Esophagus muscularis mucosa (tissue), 4 donors: ENCODE measurements at regions not wholly inside any gene's neighbourhood (a gene's known extent, or its start where the extent isn't known, plus 50 kb on each side); places are given as distances from the start of the nearest gene placed in this dataset.

ENCODE experiments used
- DNase-seq: peaks from one replicate; pipeline ENCODE4 v3.0.0-alpha.2; 2017; ENCODE audit errors: extremely low spot score
- H3K27ac ChIP-seq, 4 donors: fragments of 200-600 bp; sonication (generic); replicated peaks in 1 of 4; 1 replicate in 3 of 4; 2 replicates in 1 of 4; pipeline ENCODE4 v1.5.1; 2016 to 2019; ENCODE audit warnings: mild to moderate bottlenecking in 1 of 4
- H3K27me3 ChIP-seq, 4 donors: fragments of 200-600 bp; sonication (generic); one replicate each; pipeline versions ENCODE4 v1.5.1 to v1.6.0; 2016 to 2019
- H3K36me3 ChIP-seq, 4 donors: fragments of 200-600 bp; sonication (generic); one replicate each; pipeline ENCODE4 v1.5.1; 2016 to 2019
- H3K4me1 ChIP-seq, 4 donors: fragments of 200-600 bp; sonication (generic); one replicate each; pipeline ENCODE4 v1.5.1; 2016 to 2019
- H3K4me3 ChIP-seq, 4 donors: fragments of 200-600 bp; sonication (generic); 1 replicate in 2 of 4; 2 replicates in 2 of 4; pipeline ENCODE4 v1.5.1; 2016 to 2019; ENCODE audit warnings: mild to moderate bottlenecking in 4 of 4, moderate library complexity in 1 of 4
- H3K9me3 ChIP-seq, 4 donors: fragments of 200-600 bp; sonication (generic); 1 replicate in 3 of 4; 2 replicates in 1 of 4; pipeline ENCODE4 v1.5.1; 2016 to 2019
- CTCF ChIP-seq, 3 experiments: fragments of 200-600 bp in 2 of 3; fragments of 450-650 bp in 1 of 3; sonication (generic) in 2 of 3; IDR thresholded peaks; one replicate each; pipeline ENCODE4 v1.5.1; 2017 to 2019; ENCODE audit warnings: antibody characterized with exemption in 3 of 3, mild to moderate bottlenecking in 2 of 3, moderate library complexity in 1 of 3
- EP300 ChIP-seq: sonication (generic); formaldehyde crosslinking; IDR thresholded peaks from one replicate; pipeline ENCODE4 v1.6.1; 2017; ENCODE audit warnings: antibody characterized with exemption
- POLR2A ChIP-seq: fragments of 450-650 bp; IDR thresholded peaks from one replicate; pipeline ENCODE4 v1.6.1; 2017; ENCODE audit warnings: antibody characterized with exemption, moderate library complexity, mild to moderate bottlenecking, low read depth
- POLR2AphosphoS5 ChIP-seq, 2 donors: sonication (generic); formaldehyde crosslinking; IDR thresholded peaks; one replicate each; pipeline ENCODE4 v1.6.1; 2017; ENCODE audit warnings: antibody characterized with exemption in 2 of 2
- WGBS: methylation state at CpG from one replicate; pipeline ENCODE4 v1.1.5; 2018; 5-methylcytosine and 5-hydroxymethylcytosine counted together
- intact Hi-C: fragments of 100-400 bp; cut with DNase I; formaldehyde crosslinking; loops from one replicate; pipeline ENCODE4 v1.15.1; 2023

GRCh38 chr7:131652934-131653333 is 96.5 kb upstream of the PODXL start:
- intact Hi-C loops = no loop called here
- H3K27ac ChIP-seq = no peak overlapping the region
- TF ChIP-seq CTCF (IDR thresholded peaks at IDR 0.05) = no peak
- TF ChIP-seq POLR2AphosphoS5 (IDR thresholded peaks at IDR 0.05) = no peak
- no peak for TF ChIP-seq POLR2A
- no peak for TF ChIP-seq EP300
- peaks cover 0 to 3% (median 0%) of the 10 kb centered on the region in 4 donors for H3K27me3 ChIP-seq
- no peaks in the 10 kb centered on the region for H3K9me3 ChIP-seq
- no peak for DNase-seq
- WGBS = 35% methylated on average over 2 of the region's 2 CpGs
- no peak overlapping the region for H3K4me3 ChIP-seq
- H3K36me3 ChIP-seq = no peaks in the 10 kb centered on the region
- H3K4me1 ChIP-seq = peaks cover 0 to 15% (median 6%) of the 10 kb centered on the region in 4 donors

- Histone ChIP-seq H3K27me3 (peaks cover 0 to 3% (median 0%) of the 10 kb centered on the region in 4 donors), H3K4me3 (no peak overlapping the region), H3K4me1 (peaks cover 0 to 15% (median 4%) of the 10 kb centered on the region in 4 donors), H3K27ac (no peak overlapping the region), H3K36me3 (no peaks in the 10 kb centered on the region), H3K9me3 (no peaks in the 10 kb centered on the region)
- TF ChIP-seq CTCF (IDR thresholded peaks at IDR 0.05) (no peak), POLR2AphosphoS5 (IDR thresholded peaks at IDR 0.05) (no peak), EP300 (no peak), POLR2A (no peak)
- intact Hi-C loops = no loop called here
- no peak for DNase-seq
- 93% methylated on average over 5 of the region's 5 CpGs for WGBS
Measured at GRCh38 chr7:131652194-131652593, 95.8 kb upstream of the PODXL start.

GRCh38 chr7:131649879-131650278 is 93.5 kb upstream of the PODXL start:
- no peaks in the 10 kb centered on the region for H3K9me3 ChIP-seq
- 93% methylated on average over 9 of the region's 13 CpGs for whole genome bisulfite sequencing
- no peaks in the 10 kb centered on the region for H3K36me3 ChIP-seq
- H3K27me3 ChIP-seq = peaks cover 0 to under 1% (median 0%) of the 10 kb centered on the region in 4 donors
- no peak overlapping the region for H3K4me3 ChIP-seq
- TF ChIP-seq POLR2AphosphoS5 (IDR thresholded peaks at IDR 0.05) (no peak), EP300 (no peak), POLR2A (no peak), CTCF (IDR thresholded peaks at IDR 0.05) (no peak)
- DNase-seq = no peak
- peaks cover 0 to 14% (median 4%) of the 10 kb centered on the region in 4 donors for H3K4me1 ChIP-seq
- intact Hi-C loops = no loop called here
- H3K27ac ChIP-seq = no peak overlapping the region

- peak overlapping the region in 2 of 4 donors; percentile 13 to 19 for H3K27ac ChIP-seq
- TF ChIP-seq POLR2A = no peak
- TF ChIP-seq CTCF (IDR thresholded peaks at IDR 0.05) = no peak
- no peak for TF ChIP-seq POLR2AphosphoS5 (IDR thresholded peaks at IDR 0.05)
- TF ChIP-seq EP300 = no peak
- H3K4me1 ChIP-seq = peaks cover 0 to 10% (median 4%) of the 10 kb centered on the region in 4 donors
- WGBS = 42% methylated on average over 5 of the region's 5 CpGs
- intact Hi-C loops = no loop called here
- no peaks in the 10 kb centered on the region for H3K27me3 ChIP-seq
- H3K9me3 ChIP-seq = no peaks in the 10 kb centered on the region
- DNase-seq = no peak
- H3K36me3 ChIP-seq = no peaks in the 10 kb centered on the region
- H3K4me3 ChIP-seq = no peak overlapping the region
Measured at GRCh38 chr7:131649003-131649541, 92.6 kb upstream of the PODXL start.

- Histone ChIP-seq H3K27ac (peak overlapping the region in 1 of 4 donors; percentile 13), H3K4me3 (no peak overlapping the region), H3K36me3 (no peaks in the 10 kb centered on the region), H3K9me3 (no peaks in the 10 kb centered on the region), H3K27me3 (no peaks in the 10 kb centered on the region), H3K4me1 (peaks cover 0 to 7% (median 4%) of the 10 kb centered on the region in 4 donors)
- DNase-seq = no peak
- WGBS = 60% methylated on average over 3 of the region's 3 CpGs
- TF ChIP-seq EP300 (no peak), POLR2AphosphoS5 (IDR thresholded peaks at IDR 0.05) (no peak), CTCF (IDR thresholded peaks at IDR 0.05) (no peak), POLR2A (no peak)
- intact Hi-C loops = no loop called here
Measured at GRCh38 chr7:131648491-131648890, 92.1 kb upstream of the PODXL start.
